GM18520 (cell line): ENCODE measurements at regions not wholly inside any gene's neighbourhood (a gene's known extent, or its start where the extent isn't known, plus 50 kb on each side); places are given as distances from the start of the nearest gene placed in this dataset.

Source experiments
- ATAC-seq: cut with Tn5 transposase; IDR thresholded peaks from one replicate; pipeline ENCODE4 v1.9.1; 2021; ENCODE audit not compliant: unreplicated experiment

GRCh38 chr4:185892165-185892564 lies 80.2 kb upstream of the SORBS2 start:
- ATAC-seq: no peak

- ATAC-seq: no peak
Measured at GRCh38 chr4:185893500-185893899, 81.5 kb upstream of the SORBS2 start.

GRCh38 chr4:185894481-185894880 lies 82.5 kb upstream of the SORBS2 start:
- no peak for ATAC-seq

- ATAC-seq: no peak
Measured at GRCh38 chr4:185895351-185895750, 83.4 kb upstream of the SORBS2 start.

- no peak for ATAC-seq
Measured at GRCh38 chr4:185895866-185896265, 83.9 kb upstream of the SORBS2 start.

- no peak for ATAC-seq
Measured at GRCh38 chr4:185896817-185897488, 85.0 kb upstream of the SORBS2 start.

GRCh38 chr4:185898413-185898812 lies 86.4 kb upstream of the SORBS2 start:
- ATAC-seq: no peak

GRCh38 chr4:185899833-185900232 lies 87.8 kb upstream of the SORBS2 start:
- ATAC-seq: no peak

- ATAC-seq: no peak
Measured at GRCh38 chr4:185902654-185903053, 90.7 kb upstream of the SORBS2 start.

GRCh38 chr4:185903205-185903604 lies 91.2 kb upstream of the SORBS2 start:
- no peak for ATAC-seq

- ATAC-seq: no peak
Measured at GRCh38 chr4:185904381-185904780, 92.4 kb upstream of the SORBS2 start.

- ATAC-seq: no peak
Measured at GRCh38 chr4:185909972-185910371, 98.0 kb upstream of the SORBS2 start.

- ATAC-seq: no peak
Measured at GRCh38 chr4:185911556-185912064, 99.6 kb upstream of the SORBS2 start.

- no peak for ATAC-seq
Measured at GRCh38 chr4:185912779-185913178, 100.8 kb upstream of the SORBS2 start.

GRCh38 chr4:185914583-185915199 lies 102.7 kb upstream of the SORBS2 start:
- ATAC-seq: no peak

- no peak for ATAC-seq
Measured at GRCh38 chr4:185915271-185915670, 103.3 kb upstream of the SORBS2 start.

GRCh38 chr4:185915817-185916216 lies 103.8 kb upstream of the SORBS2 start:
- no peak for ATAC-seq

- no peak for ATAC-seq
Measured at GRCh38 chr4:185916231-185916630, 104.2 kb upstream of the SORBS2 start.

- ATAC-seq: no peak
Measured at GRCh38 chr4:185916683-185917082, 104.7 kb upstream of the SORBS2 start.

- ATAC-seq: no peak
Measured at GRCh38 chr4:185919107-185919506, 107.1 kb upstream of the SORBS2 start.

- ATAC-seq: no peak
Measured at GRCh38 chr4:185920171-185920570, 108.2 kb upstream of the SORBS2 start.

- no peak for ATAC-seq
Measured at GRCh38 chr4:185920691-185921260, 108.8 kb upstream of the SORBS2 start.
